GM18870 (cell line): ENCODE measurements at regions not wholly inside any gene's neighbourhood (a gene's known extent, or its start where the extent isn't known, plus 50 kb on each side); places are given as distances from the start of the nearest gene placed in this dataset.

Experiments used
- ATAC-seq: cut with Tn5 transposase; IDR thresholded peaks from one replicate; pipeline ENCODE4 v1.9.1; 2021; ENCODE audit warnings: moderate library complexity; ENCODE audit not compliant: unreplicated experiment

GRCh38 chr2:43088143-43089073 lies 138.0 kb downstream of the ZFP36L2 start:
- ATAC-seq: no peak

GRCh38 chr2:43087413-43087812 lies 139.0 kb downstream of the ZFP36L2 start:
- ATAC-seq: no peak

- ATAC-seq: no peak
Measured at GRCh38 chr2:43086451-43087221, 139.8 kb downstream of the ZFP36L2 start.

GRCh38 chr2:43085929-43086328 lies 140.5 kb downstream of the ZFP36L2 start:
- no peak for ATAC-seq

GRCh38 chr2:43085505-43085904 lies 140.9 kb downstream of the ZFP36L2 start:
- ATAC-seq: no peak

GRCh38 chr2:43084699-43085091 lies 141.7 kb downstream of the ZFP36L2 start:
- ATAC-seq: no peak

GRCh38 chr2:43083710-43084698 lies 142.4 kb downstream of the ZFP36L2 start:
- ATAC-seq: no peak

- ATAC-seq: no peak
Measured at GRCh38 chr2:43082903-43083677, 143.3 kb downstream of the ZFP36L2 start.

- no peak for ATAC-seq
Measured at GRCh38 chr2:43082111-43082894, 144.1 kb downstream of the ZFP36L2 start.

GRCh38 chr2:43081131-43081765 lies 145.2 kb downstream of the ZFP36L2 start:
- ATAC-seq: no peak

GRCh38 chr2:43080571-43081021 lies 145.8 kb downstream of the ZFP36L2 start:
- no peak for ATAC-seq

- no peak for ATAC-seq
Measured at GRCh38 chr2:43078781-43079755, 147.3 kb downstream of the ZFP36L2 start.

- no peak for ATAC-seq
Measured at GRCh38 chr2:43078301-43078700, 148.1 kb downstream of the ZFP36L2 start.

GRCh38 chr2:43077876-43078275 lies 148.5 kb downstream of the ZFP36L2 start:
- ATAC-seq: no peak

- ATAC-seq: no peak
Measured at GRCh38 chr2:43076676-43077075, 149.7 kb downstream of the ZFP36L2 start.

- no peak for ATAC-seq
Measured at GRCh38 chr2:43075811-43076585, 150.4 kb downstream of the ZFP36L2 start.
